ENCODE measurements at regions not wholly inside any gene's neighbourhood (a gene's known extent, or its start where the extent isn't known, plus 50 kb on each side); places are given as distances from the start of the nearest gene placed in this dataset.
"Not testable (repeated sequence)": the region's sequence is repeated elsewhere in the genome, so short reads cannot be mapped to it uniquely, and the experiment has no call there.

GRCh38 chrX:88828011-88828410 lies 81.0 kb downstream of the CPXCR1 start:
- DNase-seq, result no peak

- DNase-seq, result no peak
These were observed 83.1 kb downstream of the CPXCR1 start for GRCh38 chrX:88830111-88830510.

GRCh38 chrX:88837721-88838120 lies 90.7 kb downstream of the CPXCR1 start:
- DNase-seq, result peak; percentile 32

- no peak for DNase-seq
These were observed 91.4 kb downstream of the CPXCR1 start for GRCh38 chrX:88838392-88838791.

- not testable (repeated sequence) for DNase-seq
These were observed 96.8 kb downstream of the CPXCR1 start for GRCh38 chrX:88843841-88844240.

- DNase-seq, result no peak
These were observed 106.9 kb downstream of the CPXCR1 start for GRCh38 chrX:88853925-88854324.

- DNase-seq, result no peak
These were observed 116.7 kb downstream of the CPXCR1 start for GRCh38 chrX:88863726-88864125.

GRCh38 chrX:88865634-88866033 lies 118.6 kb downstream of the CPXCR1 start:
- DNase-seq, result no peak

- no peak for DNase-seq
These were observed 134.5 kb downstream of the CPXCR1 start for GRCh38 chrX:88881536-88881935.

- no peak for DNase-seq
These were observed 136.2 kb downstream of the CPXCR1 start for GRCh38 chrX:88883200-88883599.

- no peak for DNase-seq
These were observed 139.9 kb downstream of the CPXCR1 start for GRCh38 chrX:88886908-88887307.

GRCh38 chrX:88903989-88904718 lies 157.1 kb downstream of the CPXCR1 start:
- DNase-seq, result no peak

GRCh38 chrX:88908056-88908455 lies 161.0 kb downstream of the CPXCR1 start:
- no peak for DNase-seq

GRCh38 chrX:88937616-88938015 lies 190.6 kb downstream of the CPXCR1 start:
- no peak for DNase-seq

- DNase-seq, result no peak
These were observed 193.9 kb downstream of the CPXCR1 start for GRCh38 chrX:88940904-88941303.

GRCh38 chrX:88944661-88945060 lies 197.6 kb downstream of the CPXCR1 start:
- DNase-seq, result no peak

- DNase-seq, result not testable (repeated sequence)
These were observed 209.0 kb downstream of the CPXCR1 start for GRCh38 chrX:88956059-88956458.

GRCh38 chrX:88977835-88978234 lies 230.8 kb downstream of the CPXCR1 start:
- no peak for DNase-seq

GRCh38 chrX:88982183-88982582 lies 235.2 kb downstream of the CPXCR1 start:
- no peak for DNase-seq

- DNase-seq, result no peak
These were observed 235.9 kb downstream of the CPXCR1 start for GRCh38 chrX:88982933-88983332.

GRCh38 chrX:88988796-88989195 lies 241.8 kb downstream of the CPXCR1 start:
- no peak for DNase-seq

- DNase-seq, result no peak
These were observed 244.0 kb downstream of the CPXCR1 start for GRCh38 chrX:88990882-88991582.

- no peak for DNase-seq
These were observed 244.6 kb downstream of the CPXCR1 start for GRCh38 chrX:88991583-88992132.

GRCh38 chrX:89021964-89022363 lies 274.9 kb downstream of the CPXCR1 start:
- no peak for DNase-seq
